Embryonic facial prominence (tissue), 1 donor: ENCODE measurements at regions not wholly inside any gene's neighbourhood (a gene's known extent, or its start where the extent isn't known, plus 50 kb on each side); places are given as distances from the start of the nearest gene placed in this dataset.

Source experiments
- DNase-seq: peaks from one replicate; pipeline ENCODE4 v3.0.0-alpha.2; 2016; ENCODE audit errors: extremely low spot score

DNA sequence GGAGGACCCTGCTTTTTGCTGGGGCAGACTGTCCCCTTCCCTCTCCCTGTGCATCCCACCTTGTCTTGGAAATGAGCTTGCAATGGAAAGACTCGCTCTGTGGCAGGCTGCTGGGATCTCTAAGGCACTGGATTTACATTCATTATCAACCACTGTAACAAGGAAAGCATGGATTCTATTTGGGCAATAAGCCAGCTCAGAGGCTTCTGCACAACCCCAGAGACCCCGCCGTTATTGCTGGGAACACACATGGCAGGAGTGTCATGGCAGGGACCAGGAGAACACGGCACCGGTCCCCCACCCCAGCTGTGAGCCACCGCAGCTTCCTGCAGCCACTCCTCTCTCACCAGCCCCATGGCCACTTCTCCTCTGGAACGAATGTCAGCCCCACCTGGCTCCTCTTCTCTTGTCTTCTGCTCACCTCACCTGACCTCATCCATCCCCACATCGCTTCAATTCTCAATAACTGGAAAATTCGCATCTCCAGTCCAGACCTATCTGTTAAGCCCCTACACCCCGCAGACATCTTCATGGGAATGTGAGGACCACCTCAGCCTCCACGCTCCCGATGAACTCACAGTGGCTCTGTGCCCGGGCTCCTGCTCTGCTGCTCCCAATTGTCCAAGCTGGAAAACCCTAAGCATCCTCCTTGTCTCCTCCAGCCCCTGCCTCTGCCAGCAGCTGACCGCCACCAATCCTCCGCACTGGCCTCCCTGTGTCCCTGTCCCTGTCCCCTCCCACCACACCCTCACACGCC is 181.5 kb downstream of the USP12 start:
- no peak for DNase-seq

DNA sequence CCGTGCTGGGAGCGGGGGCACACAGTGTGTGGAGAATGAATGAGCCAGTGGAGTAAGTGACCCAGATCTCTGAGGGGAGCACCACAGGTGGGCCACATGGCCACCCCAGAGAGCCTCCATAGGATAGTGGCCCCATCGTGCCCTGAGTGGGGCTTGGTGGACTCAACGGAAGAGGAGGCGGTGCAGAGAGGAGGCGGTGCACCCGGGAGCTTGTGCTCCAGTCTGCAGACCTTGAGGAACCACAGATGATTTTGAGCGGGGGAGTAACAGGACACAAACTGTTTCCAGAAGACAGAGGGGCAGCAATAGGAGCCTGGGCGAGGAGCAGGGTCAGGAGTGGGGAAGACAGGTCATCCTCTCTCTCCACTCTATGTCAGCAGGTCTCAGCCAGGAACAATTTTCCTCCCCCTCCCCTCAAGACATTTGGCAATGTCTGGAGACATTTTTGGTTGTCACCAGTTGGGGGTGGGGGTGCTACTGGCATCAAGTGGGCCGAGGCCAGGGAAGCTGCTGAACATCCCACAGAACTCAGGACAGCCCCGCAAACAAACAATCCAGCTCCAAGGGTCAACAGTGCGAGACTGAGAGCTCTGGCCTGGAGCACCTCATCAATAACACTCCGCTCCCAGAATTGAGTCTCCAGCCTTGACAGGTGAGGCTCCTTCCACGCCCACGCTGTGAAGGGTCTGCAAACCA is 182.2 kb downstream of the USP12 start:
- no peak for DNase-seq

DNA sequence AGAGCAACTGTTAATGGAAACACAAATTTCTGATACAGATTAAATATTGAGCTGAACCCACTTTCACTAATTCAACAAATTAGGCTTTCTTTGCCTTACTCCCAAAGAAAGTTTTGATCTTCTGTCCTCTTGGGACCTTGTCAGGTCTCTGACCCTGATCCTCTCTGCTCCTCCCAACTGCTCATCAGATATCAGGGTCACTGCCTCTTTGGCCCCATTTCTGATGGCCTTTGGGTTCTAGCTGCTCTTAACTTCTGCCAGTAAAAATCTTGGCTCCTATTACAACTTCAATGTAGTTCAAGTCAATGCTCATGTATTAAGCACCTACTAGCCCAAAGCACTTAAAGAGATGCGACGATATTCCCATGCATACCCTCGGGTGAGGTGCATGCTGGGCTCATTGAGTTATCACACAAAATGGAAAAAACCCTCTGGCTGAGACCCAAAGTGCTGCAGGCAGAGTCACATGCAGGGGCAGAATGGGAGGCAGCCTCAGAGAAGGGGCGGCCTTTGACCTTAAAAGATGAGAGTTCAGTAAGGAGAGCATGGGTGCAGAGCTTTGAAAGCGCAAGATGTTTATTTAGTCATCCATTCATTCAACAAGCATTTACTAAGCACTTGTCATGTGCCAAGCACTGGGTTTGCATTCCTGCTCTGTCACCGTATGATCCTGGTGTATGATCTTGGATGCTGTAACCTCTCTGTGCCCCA is 183.4 kb downstream of the USP12 start:
- no peak for DNase-seq

DNA sequence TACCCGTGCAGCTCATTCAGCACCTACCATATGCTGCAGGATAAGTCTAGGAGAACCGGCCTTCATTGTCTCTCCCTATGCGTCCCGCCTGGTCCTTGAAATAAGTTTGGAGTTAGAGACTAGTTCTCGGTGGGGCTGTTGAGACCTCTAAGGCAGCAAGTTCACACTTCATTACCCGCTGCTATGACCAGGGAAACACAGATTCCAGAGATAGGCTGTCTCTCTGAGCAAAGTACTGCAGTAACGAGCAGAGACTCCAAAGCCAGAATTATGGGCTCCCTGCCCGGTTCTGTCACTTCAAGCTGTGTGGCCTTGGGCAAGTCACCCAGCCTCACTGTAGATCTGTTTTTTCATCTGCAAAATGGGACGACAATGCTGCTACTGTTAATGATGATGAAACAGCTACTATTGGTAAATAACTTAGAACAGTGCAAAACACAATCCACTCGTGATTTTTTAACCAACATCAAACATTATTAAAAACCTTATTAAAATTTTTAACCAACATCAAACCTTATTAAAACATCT is 184.1 kb downstream of the USP12 start:
- no peak for DNase-seq

DNA sequence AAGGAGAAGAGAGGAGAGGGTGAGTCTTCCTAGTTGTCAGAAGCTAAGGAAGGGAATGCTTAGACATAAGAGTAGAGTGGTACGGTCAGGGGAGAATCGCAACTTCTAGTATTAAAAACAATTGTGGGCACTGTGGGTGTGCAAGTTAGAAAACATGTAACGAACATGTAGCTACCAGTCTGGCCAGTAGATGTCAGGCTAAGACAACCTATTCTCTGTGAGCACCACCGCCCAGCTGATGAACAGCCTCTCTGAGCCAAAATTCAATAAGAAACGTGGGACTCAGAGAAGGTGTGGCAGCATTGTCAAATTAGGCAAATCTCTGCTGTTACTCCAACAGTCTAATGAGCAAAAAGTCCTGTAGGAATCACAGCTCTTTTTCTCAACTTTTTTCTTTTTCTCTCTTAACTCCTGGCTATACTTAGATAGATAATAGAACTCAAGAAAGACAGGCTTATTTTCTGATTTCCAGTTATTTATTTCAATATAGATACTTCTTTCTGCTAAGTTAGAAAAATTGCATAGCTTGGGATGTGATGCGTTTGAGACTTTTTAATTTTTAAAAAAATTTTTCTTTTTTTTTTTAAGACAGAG is 186.2 kb downstream of the USP12 start:
- peak; percentile 55 for DNase-seq

DNA sequence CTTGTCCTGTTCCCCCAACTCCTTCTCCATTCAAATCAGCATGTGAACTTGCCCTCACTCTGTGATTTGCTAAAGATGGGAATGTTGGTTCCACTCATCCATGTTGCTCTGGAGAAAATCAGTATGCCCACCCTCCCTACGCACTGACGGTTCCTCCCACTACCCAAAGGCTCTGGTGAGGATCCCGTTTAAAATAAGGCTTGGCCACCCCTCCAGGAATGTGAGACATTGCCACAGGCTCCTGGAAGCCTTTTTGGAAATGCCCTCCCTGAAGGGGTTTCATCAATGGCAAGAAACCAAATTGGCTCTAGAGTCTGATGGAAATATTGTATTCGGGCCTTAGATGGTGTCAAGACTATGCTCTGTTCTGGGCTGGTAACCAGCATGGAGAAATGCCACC is 187.3 kb downstream of the USP12 start:
- DNase-seq = no peak

DNA sequence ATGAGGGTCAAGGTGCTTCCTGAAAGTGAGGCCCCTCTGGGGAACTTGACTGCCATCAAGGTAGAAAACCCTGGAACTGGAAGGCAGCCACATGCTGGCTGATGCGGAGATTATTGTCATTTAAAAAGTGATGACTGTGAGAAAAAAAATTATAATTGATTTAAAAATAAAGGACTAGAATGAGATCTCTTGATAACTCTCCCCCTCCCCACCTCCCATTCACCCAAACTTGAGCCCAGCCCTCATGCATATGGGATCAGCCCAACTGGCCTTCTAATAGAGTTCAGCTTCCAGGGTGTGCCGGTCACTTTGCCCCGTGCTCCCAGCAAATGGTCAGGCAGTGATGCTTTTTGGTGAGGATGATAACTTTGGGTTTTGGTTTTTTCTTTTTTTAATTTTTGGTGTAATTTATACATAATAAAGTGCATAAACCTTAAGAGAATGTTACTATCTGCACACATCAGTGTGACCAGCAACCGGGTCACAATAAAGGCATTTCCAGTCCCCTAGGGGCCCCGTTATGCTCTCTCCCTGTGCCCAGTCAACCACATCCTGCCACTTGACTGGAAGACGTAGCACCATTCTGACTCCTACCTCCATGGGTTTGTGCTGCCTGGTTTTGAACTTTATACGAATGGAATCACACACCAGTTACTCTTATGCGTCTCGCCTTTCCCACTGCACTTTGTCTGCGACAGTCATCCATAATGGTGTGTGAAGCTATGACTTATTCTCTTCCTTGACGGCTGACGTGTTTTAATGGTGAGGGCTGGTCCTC is 187.9 kb downstream of the USP12 start:
- DNase-seq = no peak

DNA sequence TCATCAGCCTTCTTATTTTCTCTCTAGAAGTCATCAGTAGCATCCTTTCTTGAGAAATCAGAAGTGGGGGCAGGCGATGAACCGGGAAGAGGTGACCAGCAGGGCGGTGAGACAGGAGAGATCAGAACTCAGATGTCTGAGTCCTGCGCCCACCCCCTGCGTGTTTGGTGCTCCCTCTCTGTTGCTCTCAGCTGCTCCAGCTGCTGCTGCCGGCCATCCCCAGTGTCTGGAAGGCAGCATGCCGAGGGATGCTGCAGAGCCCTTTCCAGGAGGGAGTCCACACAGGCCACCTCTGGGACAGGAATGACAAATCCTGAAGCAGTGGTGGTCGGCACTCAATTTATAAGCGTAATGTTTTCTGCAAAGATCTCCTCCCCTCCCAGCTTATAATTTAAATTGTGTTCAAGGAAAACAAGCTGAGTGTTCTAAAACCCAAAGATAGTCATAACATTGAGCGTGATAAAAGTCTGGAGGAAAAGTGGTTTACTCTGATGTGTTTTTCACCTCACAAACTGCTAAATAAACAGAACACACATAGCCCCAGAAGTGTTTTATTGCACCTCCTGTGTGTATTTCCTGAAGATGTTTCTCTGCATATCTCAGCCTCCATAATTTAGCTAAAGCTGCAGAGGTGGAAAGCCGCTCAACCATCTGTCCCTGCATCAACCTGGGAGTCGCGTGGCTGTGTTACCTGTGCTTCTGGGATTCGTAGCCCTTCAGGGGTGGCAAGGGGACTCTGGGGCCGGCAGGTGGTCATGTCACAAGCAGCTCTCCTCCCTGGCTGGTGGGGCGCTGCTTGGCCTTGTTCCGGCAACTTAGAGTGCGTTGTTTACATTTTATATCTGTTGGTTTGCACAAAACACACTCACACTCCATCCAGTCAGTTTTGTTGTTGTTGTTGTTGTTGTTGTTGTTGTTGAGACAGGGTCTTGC is 191.2 kb downstream of the USP12 start:
- DNase-seq = no peak

DNA sequence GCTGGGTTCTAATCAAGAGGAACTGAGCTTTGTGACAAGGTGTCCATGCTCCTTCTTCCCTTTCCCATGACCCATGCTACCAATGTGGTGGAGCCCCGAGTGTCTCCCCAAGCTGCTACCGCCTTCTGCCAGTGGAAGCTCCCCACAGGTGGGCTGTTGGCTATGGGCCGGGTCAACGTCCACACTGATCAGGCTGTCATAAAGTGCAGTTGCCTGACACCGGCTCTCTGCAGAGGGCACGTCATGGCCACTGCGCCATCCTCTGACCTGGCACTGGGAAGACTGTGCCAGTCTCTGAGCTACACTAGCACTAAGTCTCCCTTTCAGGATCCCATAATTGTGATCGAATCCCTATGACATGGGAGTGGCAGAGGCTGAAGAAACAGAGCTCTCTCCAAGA is 192.3 kb downstream of the USP12 start:
- DNase-seq = no peak

DNA sequence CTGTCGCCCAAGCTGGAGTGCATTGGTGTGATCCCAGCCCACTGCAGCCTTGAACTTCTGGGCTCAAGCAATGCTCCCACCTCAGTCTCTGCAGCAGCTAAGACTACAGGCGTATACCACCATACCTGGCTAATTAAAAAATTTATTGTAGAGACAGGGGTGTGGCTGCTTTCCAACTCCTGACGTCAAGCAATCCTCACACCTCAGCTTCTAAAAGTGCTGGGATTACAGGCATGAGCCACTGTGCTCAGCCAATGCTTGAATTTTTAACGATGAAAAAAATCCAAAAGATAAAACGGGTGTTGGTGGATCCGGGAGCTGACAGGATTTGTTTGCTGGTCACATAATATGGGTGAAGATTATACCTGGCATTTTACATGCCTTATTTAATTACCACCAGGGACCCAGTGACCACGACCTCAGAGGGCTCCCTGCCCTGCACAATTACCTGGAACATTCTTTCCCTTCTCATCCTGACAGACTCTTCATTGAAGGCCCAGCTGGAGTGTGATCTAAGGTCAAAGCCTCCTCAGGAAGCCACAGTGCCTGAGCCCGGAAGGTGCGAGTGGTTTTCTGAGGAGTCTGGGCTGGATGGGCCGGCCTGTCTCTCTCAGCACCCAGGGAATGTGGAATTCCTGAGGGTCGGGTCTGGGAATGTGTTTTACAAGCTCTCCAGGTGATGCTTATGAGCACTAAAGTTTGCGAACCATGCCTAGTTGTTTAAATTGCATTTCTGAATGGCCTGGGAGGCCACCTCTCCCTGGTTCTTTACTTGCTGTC is 193.3 kb downstream of the USP12 start:
- no peak for DNase-seq

DNA sequence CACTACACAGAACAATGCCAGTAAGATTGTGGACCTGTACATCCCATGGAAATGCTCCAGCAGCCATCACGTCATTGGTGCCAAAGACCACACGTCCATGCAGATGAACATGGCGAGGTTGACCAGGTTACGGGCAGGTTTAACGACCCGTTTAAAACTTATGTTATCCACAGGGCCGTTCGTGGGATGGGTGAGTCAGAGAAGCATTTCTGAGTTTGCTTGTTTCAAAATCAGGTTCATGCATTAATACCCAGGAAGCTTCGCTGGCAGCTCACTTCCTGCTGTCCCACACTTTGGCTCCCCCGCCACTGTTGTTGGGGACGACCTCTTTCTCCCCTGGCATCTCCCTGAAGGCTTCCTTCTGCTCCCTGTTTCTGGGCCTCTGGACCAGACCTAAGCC is 194.1 kb downstream of the USP12 start:
- DNase-seq = no peak

DNA sequence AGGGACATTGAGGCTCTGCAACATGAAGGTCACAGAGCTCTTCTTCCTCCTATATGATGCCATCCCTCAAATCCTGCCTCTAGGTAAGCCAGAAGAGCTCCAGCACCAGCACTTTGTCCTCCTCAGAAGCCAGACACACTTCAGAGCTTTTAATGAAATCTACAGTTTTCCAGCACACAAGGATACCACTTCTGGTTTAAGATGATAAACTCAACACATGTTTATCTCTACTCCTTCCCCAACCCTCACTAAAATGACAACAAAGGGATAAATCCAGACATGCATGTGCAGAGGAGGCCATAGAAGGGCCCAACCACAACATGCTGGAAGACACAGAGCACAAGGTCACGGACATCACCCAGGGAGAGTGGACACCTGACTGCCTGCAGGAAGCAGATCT is 195.3 kb downstream of the USP12 start:
- DNase-seq = no peak

DNA sequence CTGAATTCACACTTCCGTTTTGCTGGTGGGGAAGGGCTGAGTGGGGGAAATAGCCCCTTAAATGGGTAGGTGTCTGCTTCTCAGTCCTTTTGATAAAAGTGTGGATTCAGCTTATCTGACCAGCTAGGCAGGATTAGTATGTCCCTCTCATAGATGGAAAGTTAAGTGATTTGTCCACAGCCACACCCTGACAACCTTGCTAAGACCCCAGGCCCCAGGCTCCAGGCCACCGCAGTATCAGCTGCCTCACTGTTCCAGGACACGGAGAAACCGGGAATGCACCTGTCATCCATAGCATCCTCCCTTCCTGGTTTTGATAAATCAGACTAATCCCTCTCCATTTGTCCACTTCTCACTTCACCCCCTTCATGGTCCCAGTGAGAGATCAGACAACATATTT is 197.7 kb downstream of the USP12 start:
- DNase-seq = no peak

DNA sequence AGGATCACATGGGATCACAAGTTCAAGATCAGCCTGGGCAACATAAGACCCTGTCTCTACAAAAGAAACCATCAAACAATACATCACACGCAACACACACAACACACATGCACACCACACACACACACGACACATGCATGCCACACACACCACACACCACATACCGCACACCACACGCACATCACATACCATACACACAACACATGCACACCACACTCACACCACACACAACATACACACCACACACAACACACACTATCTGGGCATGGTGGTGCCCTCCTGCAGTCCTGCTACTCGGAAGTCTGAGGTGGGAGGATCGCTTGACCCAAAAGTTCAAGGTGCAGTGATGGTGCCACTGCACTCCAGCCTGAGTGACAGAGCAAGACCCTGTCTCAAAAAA is 198.3 kb downstream of the USP12 start:
- no peak for DNase-seq

DNA sequence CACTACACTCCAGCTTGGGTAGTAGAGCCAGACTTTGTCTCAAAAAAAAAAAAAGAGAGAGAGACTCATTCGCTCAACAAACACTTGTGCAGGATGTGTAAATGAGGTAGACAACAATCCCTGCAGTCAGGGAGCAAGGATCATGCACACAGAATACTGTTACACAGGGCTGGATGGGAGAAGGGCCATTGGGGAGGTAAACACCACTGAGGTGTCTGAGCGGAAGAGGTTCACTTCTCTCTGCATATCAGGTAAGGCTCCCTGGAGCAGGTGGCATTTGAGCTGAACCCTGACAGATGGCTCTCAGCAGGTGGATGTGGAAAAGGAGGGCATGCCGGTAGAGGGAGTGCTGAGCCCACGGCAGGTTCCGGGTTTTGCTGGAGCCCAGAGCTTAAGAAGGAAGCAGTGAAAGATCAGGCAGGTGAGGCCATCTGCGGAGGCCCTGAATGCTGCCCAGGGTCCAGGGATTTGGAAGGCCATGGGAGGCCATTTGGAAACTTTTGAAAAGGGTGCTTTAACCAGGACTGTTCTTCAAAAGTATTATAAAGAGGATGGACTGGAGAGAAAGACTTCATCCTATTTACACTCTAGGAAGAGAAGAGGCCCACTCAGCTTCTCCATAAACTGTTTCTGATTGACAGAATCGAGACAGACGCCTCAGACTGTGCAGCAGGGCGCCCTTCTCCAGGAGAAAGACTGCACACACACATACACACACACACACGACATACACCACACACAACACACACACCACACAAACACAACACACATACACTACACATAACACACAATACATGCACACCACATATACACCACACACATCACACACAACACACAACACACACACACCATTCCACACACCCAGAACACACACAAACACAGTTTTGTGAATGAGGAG is 199.4 kb downstream of the USP12 start:
- no peak for DNase-seq

DNA sequence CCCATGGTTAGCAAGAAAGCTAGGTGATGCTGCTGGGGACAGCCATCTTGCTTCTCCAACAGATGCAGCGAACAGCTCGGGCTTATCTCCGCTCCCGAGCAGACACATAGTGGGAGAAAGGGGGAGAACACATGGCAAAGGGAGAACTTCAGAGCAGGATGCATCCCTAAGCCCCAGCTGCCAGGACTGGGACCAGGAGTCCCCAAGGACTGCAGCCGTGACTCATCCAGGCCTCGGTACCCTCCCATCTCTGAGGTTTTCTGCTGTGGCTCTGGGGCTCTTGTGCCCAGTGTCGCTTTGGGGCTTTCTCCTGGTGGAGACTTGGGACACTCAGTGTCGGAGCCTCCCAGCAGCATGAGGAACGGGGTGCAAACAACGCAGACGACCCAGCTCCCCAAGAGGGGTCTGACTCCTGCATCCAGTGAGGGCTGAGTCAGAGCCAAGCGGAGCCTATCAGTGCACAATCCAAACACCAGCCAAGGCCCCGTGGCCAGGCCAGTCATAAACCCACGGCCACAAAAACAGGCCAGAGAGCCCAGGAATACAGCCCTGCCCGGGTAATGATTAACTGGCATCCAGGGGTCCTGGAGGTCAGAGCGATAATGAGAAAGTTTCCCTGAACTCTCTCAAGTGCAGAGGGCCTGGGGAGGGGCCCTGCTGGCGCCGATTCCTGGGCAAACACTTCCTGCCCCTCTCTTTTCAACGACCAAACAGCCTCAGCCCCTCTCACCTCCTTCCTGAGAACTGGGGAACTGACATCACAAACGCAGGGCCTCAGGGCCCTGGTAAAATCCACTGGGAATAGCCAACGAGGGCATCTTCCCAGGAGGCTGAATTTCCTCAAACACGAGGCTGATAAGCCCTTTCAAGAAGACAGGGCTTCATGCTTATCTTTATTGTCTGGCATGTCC is 202.9 kb downstream of the USP12 start:
- no peak for DNase-seq
